Pons (tissue), 1 donor: ENCODE measurements at regions not wholly inside any gene's neighbourhood (a gene's known extent, or its start where the extent isn't known, plus 50 kb on each side); places are given as distances from the start of the nearest gene placed in this dataset.

Experiments used
- DNase-seq: peaks from one replicate; pipeline ENCODE4 v3.0.0-alpha.2; 2016; ENCODE audit warnings: low spot score

DNA sequence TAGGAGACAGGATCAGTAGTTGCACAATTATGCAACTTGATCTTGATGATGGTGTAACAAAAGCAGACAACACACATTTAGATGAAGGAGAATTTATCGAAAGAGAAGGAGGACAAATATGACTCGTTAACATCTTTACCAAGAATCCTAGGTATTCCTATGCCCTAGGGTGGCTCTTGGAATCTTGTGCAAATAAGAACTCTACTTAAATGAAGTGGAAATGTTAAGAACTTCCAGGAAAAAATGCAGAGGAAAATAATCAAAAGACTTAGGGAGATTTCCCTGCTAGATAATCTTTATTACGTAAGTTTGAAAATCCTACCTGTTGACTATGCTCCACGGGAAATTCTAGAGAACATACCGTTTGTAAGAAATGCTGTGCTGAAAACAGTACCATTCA, 485.4 kb downstream of the POM121L12 start:
- DNase-seq = no peak

GRCh38 chr7:53521638-53522184, 486.3 kb downstream of the POM121L12 start:
- no peak for DNase-seq

DNA sequence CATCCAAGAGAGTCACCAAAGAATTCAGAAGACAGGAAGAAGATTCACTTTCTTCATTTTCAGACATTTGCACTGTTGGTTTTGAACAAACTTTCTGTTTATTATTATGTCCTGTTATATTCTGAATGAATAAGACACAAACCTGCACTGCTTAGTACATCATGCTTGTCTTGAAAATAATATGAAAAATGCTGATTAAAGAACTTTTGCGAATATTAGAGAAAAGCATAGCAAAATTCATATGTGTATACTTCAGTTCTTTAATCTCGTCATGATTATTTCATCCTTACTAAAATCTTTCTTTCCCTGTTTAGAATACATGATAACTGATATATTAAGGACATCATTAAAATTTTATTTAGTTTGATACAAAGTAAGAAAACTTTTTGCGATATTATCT, 504.1 kb downstream of the POM121L12 start:
- no peak for DNase-seq

GRCh38 chr7:53541475-53541874, 506.0 kb downstream of the POM121L12 start:
- no peak for DNase-seq

DNA sequence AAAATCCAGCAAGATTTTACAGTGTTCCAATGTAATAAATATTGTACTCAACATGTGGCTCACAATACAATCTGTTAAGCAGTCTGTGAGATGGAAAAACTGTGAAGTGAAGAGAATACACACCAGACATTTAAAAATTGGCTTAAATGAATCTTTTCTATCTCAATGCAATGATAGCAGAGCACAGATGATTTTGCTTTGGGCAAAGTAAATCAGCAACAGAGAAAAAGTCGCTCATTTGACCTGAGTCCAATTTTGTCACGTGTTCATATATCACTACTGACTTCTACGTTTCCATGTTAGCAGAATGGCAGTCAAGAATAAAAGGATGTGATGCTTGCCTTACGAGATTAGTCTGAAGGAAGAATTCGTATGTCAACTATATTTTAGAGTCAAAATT, 506.7 kb downstream of the POM121L12 start:
- no peak for DNase-seq
